H9 (cell line): ENCODE measurements at regions not wholly inside any gene's neighbourhood (a gene's known extent, or its start where the extent isn't known, plus 50 kb on each side); places are given as distances from the start of the nearest gene placed in this dataset.

Source experiments
- DNase-seq: peaks from one replicate; pipeline ENCODE4 v3.0.0-alpha.2; 2017
- H2AFZ ChIP-seq: one replicate; pipeline ENCODE4 v1.6.1; 2013; ENCODE audit warnings: mild to moderate bottlenecking, low read length, control low read depth, moderate library complexity
- H2AK5ac ChIP-seq: 2 replicates; pipeline ENCODE4 v1.6.1; 2013; ENCODE audit warnings: low read length, control low read depth, mixed read lengths; ENCODE audit not compliant: insufficient read length
- H2BK120ac ChIP-seq: one replicate; pipeline ENCODE4 v1.6.1; 2013; ENCODE audit warnings: low read depth, mild to moderate bottlenecking, low read length, control low read depth, inconsistent platforms; ENCODE audit not compliant: poor library complexity, severe bottlenecking
- H2BK12ac ChIP-seq: 2 replicates; pipeline ENCODE4 v1.6.1; 2013; ENCODE audit warnings: low read length, control low read depth, mixed read lengths, low read depth; ENCODE audit not compliant: insufficient read length
- H2BK15ac ChIP-seq: 2 replicates; pipeline ENCODE4 v1.6.1; 2013; ENCODE audit warnings: low read depth, low read length, control low read depth
- H2BK20ac ChIP-seq: one replicate; pipeline ENCODE4 v1.6.1; 2013; ENCODE audit warnings: low read depth, mild to moderate bottlenecking, low read length, control low read depth, inconsistent platforms; ENCODE audit not compliant: poor library complexity, severe bottlenecking
- H2BK5ac ChIP-seq: 2 replicates; pipeline ENCODE4 v1.6.1; 2013; ENCODE audit warnings: low read length, control low read depth, mixed read lengths; ENCODE audit not compliant: insufficient read length
- H3K14ac ChIP-seq: 2 replicates; pipeline ENCODE4 v1.6.1; 2013; ENCODE audit warnings: low read length, control low read depth; ENCODE audit not compliant: insufficient read depth
- H3K18ac ChIP-seq: 2 replicates; pipeline ENCODE4 v1.6.1; 2013; ENCODE audit warnings: low read depth, mild to moderate bottlenecking, mixed read lengths, low read length, control low read depth; ENCODE audit not compliant: insufficient read length
- H3K23ac ChIP-seq: 2 replicates; pipeline ENCODE4 v1.6.1; 2013; ENCODE audit warnings: low read length, control low read depth, mixed read lengths, low read depth; ENCODE audit not compliant: insufficient read length
- H3K23me2 ChIP-seq: 2 replicates; pipeline ENCODE4 v1.6.1; 2013; ENCODE audit warnings: low read depth, mild to moderate bottlenecking, mixed read lengths, low read length, control low read depth; ENCODE audit not compliant: insufficient read length, poor library complexity, severe bottlenecking
- H3K27ac ChIP-seq: 2 replicates; pipeline ENCODE4 v1.5.1; 2013; ENCODE audit warnings: low read length, control low read depth, mixed read lengths, low read depth; ENCODE audit not compliant: insufficient read length
- H3K27me3 ChIP-seq: 2 replicates; pipeline ENCODE4 v1.6.1; 2013; ENCODE audit warnings: low read length, control low read depth, inconsistent platforms; ENCODE audit not compliant: insufficient read depth
- H3K4ac ChIP-seq: 2 replicates; pipeline ENCODE4 v1.6.1; 2013; ENCODE audit warnings: low read depth, mild to moderate bottlenecking, control low read depth, inconsistent platforms, low read length, moderate library complexity
- H3K4me1 ChIP-seq: 2 replicates; pipeline ENCODE4 v1.6.1; 2013; ENCODE audit warnings: low read length, control low read depth, inconsistent platforms; ENCODE audit not compliant: insufficient read depth
- H3K4me2 ChIP-seq: 2 replicates; pipeline ENCODE4 v1.6.1; 2013; ENCODE audit warnings: low read length, control low read depth, mixed read lengths; ENCODE audit not compliant: insufficient read length, insufficient read depth
- H3K56ac ChIP-seq: 2 replicates; pipeline ENCODE4 v1.6.1; 2013; ENCODE audit warnings: low read depth, mild to moderate bottlenecking, mixed read lengths, low read length, control low read depth; ENCODE audit not compliant: insufficient read length
- H3K79me1 ChIP-seq: 2 replicates; pipeline ENCODE4 v1.6.1; 2013; ENCODE audit warnings: low read depth, mild to moderate bottlenecking, moderate library complexity, low read length, control low read depth, inconsistent platforms; ENCODE audit not compliant: insufficient read depth, poor library complexity, severe bottlenecking
- H3K79me2 ChIP-seq: 2 replicates; pipeline ENCODE4 v1.6.1; 2013; ENCODE audit warnings: low read length, control low read depth, inconsistent platforms; ENCODE audit not compliant: insufficient read depth
- H3K9ac ChIP-seq: 2 replicates; pipeline ENCODE4 v1.6.1; 2013; ENCODE audit warnings: low read length, control low read depth, mixed read lengths; ENCODE audit not compliant: insufficient read length; ENCODE audit errors: extremely low read depth
- H3K9me3 ChIP-seq: one replicate; pipeline ENCODE4 v1.6.1; 2013; ENCODE audit warnings: low read depth, low read length, inconsistent platforms; ENCODE audit not compliant: control insufficient read depth
- H3T11ph ChIP-seq: one replicate; pipeline ENCODE4 v1.6.1; 2013; ENCODE audit warnings: mild to moderate bottlenecking, low read length, control low read depth, inconsistent platforms
- H4K20me1 ChIP-seq: one replicate; pipeline ENCODE4 v1.6.1; 2013; ENCODE audit not compliant: control insufficient read depth, insufficient read length, insufficient read depth
- H4K5ac ChIP-seq: 2 replicates; pipeline ENCODE4 v1.6.1; 2013; ENCODE audit warnings: low read depth, mild to moderate bottlenecking, mixed read lengths, low read length, control low read depth; ENCODE audit not compliant: insufficient read length
- H4K8ac ChIP-seq: replicated peaks from 2 replicates; pipeline ENCODE4 v1.6.1; 2013; ENCODE audit warnings: low read length, control low read depth, mixed read lengths, low read depth; ENCODE audit not compliant: insufficient read length
- H4K91ac ChIP-seq: 2 replicates; pipeline ENCODE4 v1.6.1; 2013; ENCODE audit warnings: low read depth, mild to moderate bottlenecking, moderate library complexity, mixed read lengths, low read length, control low read depth; ENCODE audit not compliant: insufficient read length
- H3K27ac Mint-ChIP-seq, 3 experiments: 2 replicates in 2 of 3; 3 replicates in 1 of 3; pipeline ENCODE4 v1.8.0; 2020 to 2021; ENCODE audit warnings: mixed read lengths in 3 of 3, mild to moderate bottlenecking in 1 of 3, moderate library complexity in 1 of 3
- H3K27me3 Mint-ChIP-seq: 2 replicates; pipeline ENCODE4 v1.8.0; 2021; ENCODE audit warnings: low read depth, mild to moderate bottlenecking, moderate library complexity, mixed read lengths
- H3K36me3 Mint-ChIP-seq, 3 experiments: 2 replicates in 2 of 3; 3 replicates in 1 of 3; pipeline ENCODE4 v1.8.0; 2020 to 2021; ENCODE audit warnings: low read depth in 3 of 3, mixed read lengths in 3 of 3; ENCODE audit not compliant: insufficient read depth in 1 of 3
- H3K4me1 Mint-ChIP-seq, 2 experiments: 2 replicates each; pipeline ENCODE4 v1.8.0; 2020; ENCODE audit warnings: mixed read lengths in 2 of 2
- H3K4me3 Mint-ChIP-seq, 2 experiments: 2 replicates in 1 of 2; 3 replicates in 1 of 2; pipeline ENCODE4 v1.8.0; 2020 to 2021; ENCODE audit warnings: mild to moderate bottlenecking in 2 of 2, mixed read lengths in 2 of 2, moderate library complexity in 1 of 2
- H3K9me3 Mint-ChIP-seq, 2 experiments: 2 replicates in 1 of 2; 3 replicates in 1 of 2; pipeline ENCODE4 v1.8.0; 2020; ENCODE audit warnings: mild to moderate bottlenecking in 2 of 2, mixed read lengths in 2 of 2, moderate library complexity in 1 of 2
- CTCF ChIP-seq: fragments of 200-600 bp; sonication (generic); conservative IDR thresholded peaks from 3 replicates; pipeline ENCODE4 v1.8.0; 2021; ENCODE audit warnings: antibody characterized with exemption, mild to moderate bottlenecking
- WGBS: extraction: QIAGEN DNeasy Blood & Tissue Kit; methylation state at CpG from one replicate; pipeline ENCODE4 v1.1.7; 2013; ENCODE audit warnings: missing lambda C conversion rate, low lambda C conversion rate, mixed read lengths; ENCODE audit not compliant: insufficient read length; ENCODE audit errors: extremely low coverage; 5-methylcytosine and 5-hydroxymethylcytosine counted together

- DNase-seq = no peak
- no peak overlapping the region for H2BK12ac ChIP-seq
- H3K4me1 ChIP-seq = no peaks in the 10 kb centered on the region
- H2BK20ac ChIP-seq = no peak overlapping the region
- no peaks in the 10 kb centered on the region for H3K9me3 Mint-ChIP-seq
- H3T11ph ChIP-seq = no peak overlapping the region
- no peak overlapping the region for H2AK5ac ChIP-seq
- H3K56ac ChIP-seq = no peak overlapping the region
- H3K4me3 Mint-ChIP-seq = no peak overlapping the region
- no peak for TF ChIP-seq CTCF
- no peak overlapping the region for H3K4me2 ChIP-seq
- H3K14ac ChIP-seq = no peak overlapping the region
- no peak overlapping the region for H3K27ac ChIP-seq
- no peak overlapping the region for H4K8ac ChIP-seq
- H3K9ac ChIP-seq = no peak overlapping the region
- H3K23ac ChIP-seq = no peak overlapping the region
- no peak overlapping the region for H2BK15ac ChIP-seq
- no peaks in the 10 kb centered on the region for H3K79me1 ChIP-seq
- no peak overlapping the region for H3K27ac Mint-ChIP-seq
- H3K23me2 ChIP-seq = no peaks in the 10 kb centered on the region
- H4K20me1 ChIP-seq = no peaks in the 10 kb centered on the region
- no peak overlapping the region for H3K18ac ChIP-seq
- H4K5ac ChIP-seq = no peak overlapping the region
- H3K36me3 Mint-ChIP-seq = no peaks in the 10 kb centered on the region
- no peaks in the 10 kb centered on the region for H3K27me3 ChIP-seq
- WGBS = no CpG with 5 or more reads among the region's 4 CpGs
- no peak overlapping the region for H2BK5ac ChIP-seq
- no peaks in the 10 kb centered on the region for H3K27me3 Mint-ChIP-seq
- H2BK120ac ChIP-seq = no peak overlapping the region
- no peak overlapping the region for H2AFZ ChIP-seq
- peaks cover 0 to 3% of the 10 kb centered on the region in 2 experiments; a peak in 1 of 4 replicates for H3K4me1 Mint-ChIP-seq
- H3K79me2 ChIP-seq = no peaks in the 10 kb centered on the region
- no peak overlapping the region for H3K4ac ChIP-seq
- H3K9me3 ChIP-seq = no peaks in the 10 kb centered on the region
- H4K91ac ChIP-seq = no peak overlapping the region
Observed at GRCh38 chr14:98544174-98544573, 727.8 kb downstream of the BCL11B start.
